OCI-LY1 (cell line): ENCODE measurements at regions not wholly inside any gene's neighbourhood (a gene's known extent, or its start where the extent isn't known, plus 50 kb on each side); places are given as distances from the start of the nearest gene placed in this dataset.
"Not testable (repeated sequence)": the region's sequence is repeated elsewhere in the genome, so short reads cannot be mapped to it uniquely, and the experiment has no call there.

Source experiments
- CTCF ChIP-seq: fragments of 200-600 bp; sonication (generic), shearing (Covaris generic); IDR thresholded peaks from 2 replicates; pipeline ENCODE4 v1.5.1; 2017; ENCODE audit warnings: mild to moderate bottlenecking, antibody characterized with exemption, low read length, moderate library complexity, mixed read lengths
- EZH2 ChIP-seq: fragments of 200-600 bp; sonication (generic), shearing (Covaris generic); IDR thresholded peaks from 2 replicates; pipeline ENCODE4 v1.8.0; 2017; ENCODE audit warnings: borderline replicate concordance, mixed run types, mild to moderate bottlenecking, antibody characterized with exemption, low read length, moderate library complexity, mixed read lengths

- TF ChIP-seq EZH2, CTCF: not testable (repeated sequence)
Observed at GRCh38 chr10:38274879-38275278, 180.7 kb downstream of the ZNF37A start.
